Choroid plexus epithelial cell (primary cell): ENCODE measurements at regions not wholly inside any gene's neighbourhood (a gene's known extent, or its start where the extent isn't known, plus 50 kb on each side); places are given as distances from the start of the nearest gene placed in this dataset.
"Not testable (repeated sequence)": the region's sequence is repeated elsewhere in the genome, so short reads cannot be mapped to it uniquely, and the experiment has no call there.

Experiments used
- DNase-seq: peaks from one replicate; pipeline ENCODE4 v3.0.0-alpha.2; 2010; ENCODE audit warnings: low read depth
- H3K4me3 ChIP-seq: 2 replicates; pipeline ENCODE4 v1.5.1; 2011; ENCODE audit warnings: low read depth, mild to moderate bottlenecking, control low read depth, low read length, moderate library complexity
- TF ChIP-seq, protein P1 (sequence below): conservative IDR thresholded peaks from 2 replicates; pipeline ENCODE4 v1.5.1; 2011; ENCODE audit warnings: low read depth, mild to moderate bottlenecking, control low read depth, inconsistent platforms, low read length, moderate library complexity

DNA sequence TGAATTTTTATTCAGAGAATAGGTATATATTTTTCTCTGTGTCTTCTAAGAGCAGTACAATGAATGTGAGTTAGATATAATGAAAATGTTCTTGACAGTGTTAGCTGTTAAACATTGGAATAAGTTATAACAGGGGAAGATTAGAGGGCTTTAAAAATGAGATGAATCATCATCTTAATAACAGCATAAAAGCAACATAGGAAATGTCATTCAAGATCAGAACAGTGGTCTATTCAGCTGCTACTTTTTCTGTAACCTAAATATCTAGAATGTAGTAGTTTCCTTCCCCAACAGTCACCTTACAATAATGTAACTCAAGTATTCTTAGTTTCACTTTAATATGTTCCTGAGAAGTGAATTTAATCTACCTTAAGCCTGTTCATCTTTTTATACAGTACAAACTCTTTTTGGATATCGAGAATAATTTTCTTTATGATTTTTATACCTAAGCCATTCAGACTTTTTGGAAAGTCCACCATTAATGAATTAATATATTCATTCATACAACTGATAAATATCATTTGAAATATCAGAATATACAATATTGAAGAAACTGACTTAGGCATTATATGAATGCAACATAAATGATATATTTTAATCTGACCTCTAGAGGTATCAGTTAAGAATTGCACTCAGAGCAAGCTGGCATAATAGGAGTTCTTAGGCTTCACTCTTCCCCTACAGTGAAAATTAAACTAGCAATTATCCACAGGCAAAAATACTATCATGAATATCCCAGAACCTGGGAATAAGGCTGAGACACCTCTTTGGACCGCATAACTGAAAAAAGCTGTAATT, 66.1 kb upstream of the EDIL3 start:
- TF ChIP-seq, protein P1, sequence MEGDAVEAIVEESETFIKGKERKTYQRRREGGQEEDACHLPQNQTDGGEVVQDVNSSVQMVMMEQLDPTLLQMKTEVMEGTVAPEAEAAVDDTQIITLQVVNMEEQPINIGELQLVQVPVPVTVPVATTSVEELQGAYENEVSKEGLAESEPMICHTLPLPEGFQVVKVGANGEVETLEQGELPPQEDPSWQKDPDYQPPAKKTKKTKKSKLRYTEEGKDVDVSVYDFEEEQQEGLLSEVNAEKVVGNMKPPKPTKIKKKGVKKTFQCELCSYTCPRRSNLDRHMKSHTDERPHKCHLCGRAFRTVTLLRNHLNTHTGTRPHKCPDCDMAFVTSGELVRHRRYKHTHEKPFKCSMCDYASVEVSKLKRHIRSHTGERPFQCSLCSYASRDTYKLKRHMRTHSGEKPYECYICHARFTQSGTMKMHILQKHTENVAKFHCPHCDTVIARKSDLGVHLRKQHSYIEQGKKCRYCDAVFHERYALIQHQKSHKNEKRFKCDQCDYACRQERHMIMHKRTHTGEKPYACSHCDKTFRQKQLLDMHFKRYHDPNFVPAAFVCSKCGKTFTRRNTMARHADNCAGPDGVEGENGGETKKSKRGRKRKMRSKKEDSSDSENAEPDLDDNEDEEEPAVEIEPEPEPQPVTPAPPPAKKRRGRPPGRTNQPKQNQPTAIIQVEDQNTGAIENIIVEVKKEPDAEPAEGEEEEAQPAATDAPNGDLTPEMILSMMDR: peak; percentile 48
- DNase-seq: peak; percentile 42
- H3K4me3 ChIP-seq: no peak overlapping the region

DNA sequence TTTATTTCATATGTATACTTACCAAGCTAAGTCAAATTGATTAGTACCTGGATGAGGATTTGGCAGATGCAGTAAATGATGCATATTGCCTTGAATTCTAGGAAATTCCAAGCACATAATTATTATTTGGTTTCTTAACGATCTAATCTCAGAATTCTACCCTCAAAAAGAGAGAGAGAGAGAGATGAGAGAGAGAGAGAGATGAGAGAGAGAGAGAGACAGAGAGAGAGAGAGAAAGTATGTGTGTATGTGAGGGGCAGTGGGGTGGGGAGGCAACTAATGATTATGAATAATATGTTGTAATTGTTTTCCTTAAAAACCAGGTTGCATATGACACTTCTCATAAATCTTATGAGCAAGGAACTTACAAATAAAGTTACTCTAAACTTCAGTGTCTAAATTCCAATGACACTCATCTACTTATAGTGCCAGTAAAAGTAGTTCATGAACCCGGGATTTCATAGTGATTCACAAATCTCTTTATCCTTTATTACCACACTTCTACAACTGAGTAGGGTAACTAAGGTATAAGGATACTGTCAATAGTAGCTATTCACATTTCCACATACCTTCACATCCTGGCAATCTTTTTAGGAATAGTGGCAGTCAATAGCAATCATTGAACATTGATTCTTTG, 60.5 kb upstream of the EDIL3 start:
- TF ChIP-seq, protein P1: no peak
- no peak for DNase-seq
- H3K4me3 ChIP-seq: no peak overlapping the region

DNA sequence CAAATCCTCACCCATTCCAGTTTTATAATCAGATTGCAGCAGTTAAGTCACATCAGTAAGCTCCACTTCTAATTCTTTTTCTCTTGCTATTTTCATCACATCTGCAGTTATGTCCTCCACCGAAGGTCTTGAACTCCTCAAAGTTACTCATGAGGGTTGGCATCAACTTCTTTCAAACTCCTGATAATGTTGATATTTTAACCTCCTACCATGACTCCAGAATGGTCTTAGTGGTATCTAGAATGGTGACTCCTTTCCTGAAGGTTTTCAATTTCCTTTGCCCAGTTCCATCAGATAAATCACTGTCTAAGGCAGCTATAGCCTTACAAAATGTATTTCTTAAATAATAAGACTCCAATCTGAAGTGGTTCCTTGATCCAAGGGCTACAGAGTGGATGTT, 53.8 kb upstream of the EDIL3 start:
- TF ChIP-seq, protein P1: no peak
- DNase-seq: no peak
- no peak overlapping the region for H3K4me3 ChIP-seq

DNA sequence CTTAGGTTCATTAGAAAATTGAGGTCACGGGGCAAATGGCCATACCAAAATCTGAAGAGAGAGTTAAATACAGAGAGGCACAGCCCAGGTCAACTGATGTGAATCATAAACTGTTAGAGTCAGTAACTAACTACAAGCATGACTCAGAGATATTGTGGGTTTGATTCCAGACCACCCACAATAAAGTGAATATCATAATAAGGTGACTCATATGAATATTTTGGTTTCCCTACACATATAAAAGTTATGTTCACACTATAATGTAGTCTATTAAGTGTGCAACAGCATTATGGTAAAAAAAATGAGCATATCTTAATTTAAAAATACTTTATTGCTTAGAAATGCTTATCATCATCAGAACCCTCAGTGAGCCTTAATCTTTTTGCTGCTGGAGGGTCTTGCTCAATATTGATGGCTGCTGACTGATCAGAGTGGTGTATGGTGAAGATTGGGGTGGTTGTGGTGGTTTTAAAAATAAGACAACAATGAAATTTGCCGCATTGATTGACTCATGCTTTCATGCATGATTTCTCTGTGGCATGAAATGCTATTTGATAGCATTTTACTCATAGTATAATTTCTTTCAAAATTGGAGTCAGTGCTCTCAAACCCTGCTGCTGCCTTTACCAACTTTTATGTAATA, 53.1 kb upstream of the EDIL3 start:
- DNase-seq: peak; percentile 77
- TF ChIP-seq, protein P1: no peak
- no peak overlapping the region for H3K4me3 ChIP-seq

DNA sequence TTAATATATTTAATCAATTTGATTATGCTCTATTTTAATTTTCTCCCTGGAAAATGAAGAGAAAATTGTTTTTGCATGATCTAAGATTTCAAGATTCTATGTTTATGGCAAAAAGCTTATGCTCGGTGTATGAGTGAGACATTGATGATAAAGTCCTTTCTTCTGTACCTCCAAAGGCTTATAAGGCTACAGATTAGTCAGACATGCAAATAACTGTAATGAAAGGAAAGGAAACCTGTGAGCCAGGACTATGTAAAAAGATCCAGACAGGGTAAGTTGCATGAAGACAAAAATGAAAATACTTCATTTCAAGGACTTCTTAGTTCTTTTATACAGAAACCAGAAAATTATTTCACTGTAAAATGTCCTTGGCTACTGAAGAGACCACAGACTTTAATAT, 52.2 kb upstream of the EDIL3 start:
- no peak overlapping the region for H3K4me3 ChIP-seq
- TF ChIP-seq, protein P1: no peak
- DNase-seq: peak; percentile 42

DNA sequence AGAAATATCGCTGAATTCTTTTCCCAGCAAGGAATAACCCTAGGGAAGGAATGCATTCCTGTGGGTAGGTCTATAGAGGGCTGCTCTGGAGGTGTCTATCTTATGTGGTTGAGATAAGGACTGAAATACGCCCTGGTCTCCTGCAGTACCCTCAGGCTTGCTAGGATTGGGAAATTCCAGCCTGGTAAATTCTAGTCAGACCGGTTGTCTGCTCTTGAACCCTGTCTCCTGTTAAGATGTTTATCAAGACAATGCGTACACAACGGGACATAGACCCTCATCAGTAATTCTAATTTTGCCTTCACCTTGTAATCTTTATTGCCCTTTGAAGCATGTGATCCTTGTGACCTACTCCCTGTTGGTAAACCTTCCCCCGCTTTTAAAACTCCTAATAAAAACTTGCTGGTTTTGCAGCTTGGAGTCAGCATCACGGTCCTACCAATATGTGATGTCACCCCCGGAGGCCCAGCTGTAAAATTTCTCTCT, 51.2 kb upstream of the EDIL3 start:
- not testable (repeated sequence) for H3K4me3 ChIP-seq
- peak; percentile 77 for DNase-seq
